Tibial nerve (tissue), 4 donors: ENCODE measurements at regions not wholly inside any gene's neighbourhood (a gene's known extent, or its start where the extent isn't known, plus 50 kb on each side); places are given as distances from the start of the nearest gene placed in this dataset.

Experiments
- EP300 ChIP-seq, 2 donors: sonication (generic); formaldehyde crosslinking; IDR thresholded peaks; one replicate each; pipeline ENCODE4 v1.6.1; 2017; ENCODE audit warnings: antibody characterized with exemption in 2 of 2, mild to moderate bottlenecking in 1 of 2
- POLR2A ChIP-seq, 2 donors: fragments of 450-650 bp; IDR thresholded peaks; one replicate each; pipeline ENCODE4 v1.6.1; 2017; ENCODE audit warnings: antibody characterized with exemption in 2 of 2, mild to moderate bottlenecking in 2 of 2, moderate library complexity in 2 of 2
- TF ChIP-seq, protein P1 (sequence below), 5 experiments: fragments of 200-600 bp in 3 of 5; fragments of 450-650 bp in 2 of 5; sonication (generic) in 3 of 5; IDR thresholded peaks; one replicate each; pipeline ENCODE4 v1.5.1; 2016 to 2019; ENCODE audit warnings: antibody characterized with exemption in 5 of 5, mild to moderate bottlenecking in 3 of 5, moderate library complexity in 2 of 5

DNA sequence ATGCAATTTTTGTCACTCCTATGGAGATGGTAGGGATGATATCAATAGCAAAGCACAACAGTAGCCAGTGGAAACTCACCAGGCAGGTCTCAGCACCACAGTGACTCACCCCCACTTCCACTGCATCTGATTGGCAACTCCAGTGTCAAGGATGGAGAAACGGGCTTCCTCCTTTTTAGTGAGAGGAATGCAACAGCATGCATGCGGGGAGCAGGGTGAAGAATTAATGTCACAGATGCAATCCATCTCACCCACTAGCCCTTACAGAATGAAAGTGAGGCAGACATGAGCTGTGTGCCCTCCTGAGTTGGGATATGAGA, 467.0 kb upstream of the C16orf82 start:
- TF ChIP-seq EP300 (IDR thresholded peaks at IDR 0.05) (no peak), POLR2A (IDR thresholded peaks at IDR 0.05) (no peak)
- TF ChIP-seq, protein P1, sequence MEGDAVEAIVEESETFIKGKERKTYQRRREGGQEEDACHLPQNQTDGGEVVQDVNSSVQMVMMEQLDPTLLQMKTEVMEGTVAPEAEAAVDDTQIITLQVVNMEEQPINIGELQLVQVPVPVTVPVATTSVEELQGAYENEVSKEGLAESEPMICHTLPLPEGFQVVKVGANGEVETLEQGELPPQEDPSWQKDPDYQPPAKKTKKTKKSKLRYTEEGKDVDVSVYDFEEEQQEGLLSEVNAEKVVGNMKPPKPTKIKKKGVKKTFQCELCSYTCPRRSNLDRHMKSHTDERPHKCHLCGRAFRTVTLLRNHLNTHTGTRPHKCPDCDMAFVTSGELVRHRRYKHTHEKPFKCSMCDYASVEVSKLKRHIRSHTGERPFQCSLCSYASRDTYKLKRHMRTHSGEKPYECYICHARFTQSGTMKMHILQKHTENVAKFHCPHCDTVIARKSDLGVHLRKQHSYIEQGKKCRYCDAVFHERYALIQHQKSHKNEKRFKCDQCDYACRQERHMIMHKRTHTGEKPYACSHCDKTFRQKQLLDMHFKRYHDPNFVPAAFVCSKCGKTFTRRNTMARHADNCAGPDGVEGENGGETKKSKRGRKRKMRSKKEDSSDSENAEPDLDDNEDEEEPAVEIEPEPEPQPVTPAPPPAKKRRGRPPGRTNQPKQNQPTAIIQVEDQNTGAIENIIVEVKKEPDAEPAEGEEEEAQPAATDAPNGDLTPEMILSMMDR (IDR thresholded peaks at IDR 0.05), result no peak
